Activated naive CD4-positive, alpha-beta T cell treated with anti-CD3 and anti-CD28 coated beads, Interleukin-2, amount 50 U/mL, for 24 hours (primary cell): ENCODE measurements at regions not wholly inside any gene's neighbourhood (a gene's known extent, or its start where the extent isn't known, plus 50 kb on each side); places are given as distances from the start of the nearest gene placed in this dataset.

Source experiments
- H3K27ac Mint-ChIP-seq: one replicate; pipeline ENCODE4 v1.8.0; 2021; ENCODE audit warnings: mild to moderate bottlenecking, mixed read lengths
- H3K27me3 Mint-ChIP-seq: one replicate; pipeline ENCODE4 v1.8.0; 2021; ENCODE audit warnings: mixed read lengths
- H3K36me3 Mint-ChIP-seq: one replicate; pipeline ENCODE4 v1.8.0; 2021; ENCODE audit warnings: mixed read lengths
- H3K4me1 Mint-ChIP-seq: one replicate; pipeline ENCODE4 v1.8.0; 2021; ENCODE audit warnings: mixed read lengths
- H3K4me3 Mint-ChIP-seq: one replicate; pipeline ENCODE4 v1.8.0; 2021; ENCODE audit warnings: mild to moderate bottlenecking, mixed read lengths
- H3K9me3 Mint-ChIP-seq: one replicate; pipeline ENCODE4 v1.8.0; 2021; ENCODE audit warnings: mixed read lengths

DNA sequence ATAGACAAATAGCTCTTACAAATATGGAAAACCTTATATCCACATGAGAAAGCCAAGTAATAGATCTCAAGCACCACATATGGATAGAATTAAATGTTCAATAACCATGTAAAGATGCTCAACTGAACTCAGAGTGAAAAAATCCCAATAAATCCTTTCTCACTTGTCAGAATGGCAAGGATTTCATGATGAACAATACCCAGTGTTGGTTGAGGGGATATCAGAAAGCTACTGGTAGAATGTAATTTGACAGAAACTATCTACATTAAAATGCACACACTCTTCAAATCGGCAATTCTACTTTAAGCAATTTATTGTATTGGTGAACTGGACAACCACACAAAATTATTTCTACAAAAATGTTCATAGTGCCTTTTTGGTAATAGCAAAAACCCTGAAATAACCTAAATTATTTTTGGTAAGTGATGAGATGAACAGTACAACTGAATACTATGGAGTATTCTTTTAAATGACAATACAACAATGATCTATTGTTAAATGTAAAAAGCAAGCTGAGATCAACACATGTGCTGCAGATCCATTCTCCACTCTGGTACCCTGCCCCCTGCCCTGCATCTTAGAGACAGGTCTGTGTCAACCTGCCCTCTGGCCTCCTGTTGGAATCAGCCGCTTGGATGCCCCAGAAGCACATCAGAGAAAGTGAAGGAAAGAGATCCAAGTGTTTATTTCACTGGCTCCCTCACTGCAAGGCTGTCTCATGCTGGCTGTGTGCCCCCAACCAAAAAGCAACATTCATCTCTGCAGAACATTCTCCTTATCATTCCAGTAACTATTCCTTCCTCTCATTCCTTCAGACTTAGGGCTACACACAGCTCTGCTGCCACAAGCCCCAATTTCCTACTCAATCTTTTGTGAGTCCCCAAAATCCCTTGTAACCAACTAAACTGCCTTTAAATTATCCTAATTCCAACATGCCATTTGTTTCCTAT, 442.5 kb downstream of the LRATD1 start:
- no peak overlapping the region for H3K27ac Mint-ChIP-seq
- no peaks in the 10 kb centered on the region for H3K9me3 Mint-ChIP-seq
- H3K4me3 Mint-ChIP-seq: no peak overlapping the region
- no peaks in the 10 kb centered on the region for H3K36me3 Mint-ChIP-seq
- H3K27me3 Mint-ChIP-seq: peaks cover 3% of the 10 kb centered on the region
- no peaks in the 10 kb centered on the region for H3K4me1 Mint-ChIP-seq

DNA sequence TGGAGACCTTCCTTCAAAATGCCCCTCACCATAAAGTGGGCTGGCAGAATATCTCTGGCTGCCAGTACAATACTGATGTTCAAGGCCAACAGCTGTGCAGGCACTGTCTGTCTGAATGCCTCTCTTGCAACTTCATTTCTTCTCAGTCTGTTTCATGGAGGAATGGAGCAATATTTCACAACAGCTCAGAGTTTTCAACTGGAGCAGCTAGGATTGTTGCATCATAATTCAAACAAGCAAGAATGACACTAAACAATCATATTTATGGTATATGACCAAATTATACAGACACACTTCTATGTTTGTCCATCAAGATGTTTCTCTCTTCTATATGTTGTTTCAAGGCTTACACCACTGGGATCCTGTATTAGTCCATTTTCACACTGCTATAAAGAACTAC, 444.2 kb downstream of the LRATD1 start:
- Mint-ChIP-seq H3K4me1 (no peaks in the 10 kb centered on the region), H3K4me3 (no peak overlapping the region), H3K27ac (no peak overlapping the region), H3K27me3 (peaks cover 2% of the 10 kb centered on the region), H3K9me3 (no peaks in the 10 kb centered on the region), H3K36me3 (no peaks in the 10 kb centered on the region)

DNA sequence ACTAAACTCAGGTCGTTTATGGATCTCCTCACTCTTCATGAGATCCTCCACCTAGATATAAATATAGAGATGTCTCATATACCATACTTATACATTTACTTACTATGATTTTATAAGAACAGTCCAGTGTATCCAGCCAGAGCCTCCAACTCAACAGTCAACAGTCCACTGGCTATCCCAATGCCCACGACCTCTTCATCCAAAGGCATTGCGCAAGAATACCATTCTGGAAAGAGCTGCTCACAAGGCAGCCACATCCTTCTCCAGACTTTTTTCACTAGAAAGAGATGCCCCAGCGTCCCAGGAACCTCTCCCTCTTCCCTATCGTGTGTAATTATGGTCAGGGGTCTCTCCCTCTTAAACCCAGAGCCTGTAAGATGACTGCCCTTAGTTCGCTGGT, 448.8 kb downstream of the LRATD1 start:
- Mint-ChIP-seq H3K9me3 (no peaks in the 10 kb centered on the region), H3K27ac (no peak overlapping the region), H3K4me3 (no peak overlapping the region), H3K4me1 (no peaks in the 10 kb centered on the region), H3K36me3 (no peaks in the 10 kb centered on the region), H3K27me3 (peaks cover 2% of the 10 kb centered on the region)

DNA sequence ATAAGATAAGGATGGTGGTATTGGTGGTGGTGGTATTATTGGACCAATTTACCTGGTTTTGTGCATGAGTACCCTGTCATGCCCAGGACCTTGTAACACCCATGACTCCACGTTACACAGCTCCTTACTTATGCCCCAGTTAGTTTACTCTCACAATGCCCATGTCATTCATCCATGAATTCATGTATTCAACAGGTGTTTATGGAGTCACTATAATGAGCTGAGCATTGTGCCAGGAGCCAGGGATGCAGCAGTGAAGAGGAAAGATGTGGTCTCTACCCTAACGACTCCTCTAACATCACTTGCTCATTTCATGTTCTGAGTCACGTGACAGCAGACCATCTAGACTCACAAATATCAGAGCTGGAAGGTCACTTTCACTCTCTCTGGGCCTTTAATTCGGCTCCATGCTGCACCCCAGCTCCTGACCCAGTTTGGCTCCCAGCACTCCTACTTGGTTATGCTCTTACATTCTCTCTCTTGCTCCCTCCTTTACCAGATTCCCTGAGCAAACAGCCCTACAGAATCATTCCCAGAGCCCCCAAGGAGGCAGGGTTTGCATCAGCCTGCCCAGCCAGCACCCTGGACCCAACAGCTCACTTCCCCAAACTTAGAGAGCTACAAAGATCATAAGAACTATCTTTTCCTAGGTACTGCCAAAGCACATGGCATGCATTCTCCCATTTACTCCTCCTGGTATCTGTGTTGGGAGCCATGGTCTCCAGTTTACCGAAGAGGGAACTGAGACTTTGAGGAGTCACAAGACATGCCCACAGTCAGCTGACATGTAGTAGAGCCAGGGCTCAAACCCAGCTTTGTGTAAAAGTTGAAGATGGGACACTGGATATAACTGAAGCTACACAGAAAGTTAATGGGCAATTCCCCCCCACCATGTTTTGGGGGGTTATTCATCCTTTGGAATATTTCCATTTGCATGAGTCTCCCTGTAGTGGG, 449.9 kb downstream of the LRATD1 start:
- no peaks in the 10 kb centered on the region for H3K4me1 Mint-ChIP-seq
- no peaks in the 10 kb centered on the region for H3K9me3 Mint-ChIP-seq

DNA sequence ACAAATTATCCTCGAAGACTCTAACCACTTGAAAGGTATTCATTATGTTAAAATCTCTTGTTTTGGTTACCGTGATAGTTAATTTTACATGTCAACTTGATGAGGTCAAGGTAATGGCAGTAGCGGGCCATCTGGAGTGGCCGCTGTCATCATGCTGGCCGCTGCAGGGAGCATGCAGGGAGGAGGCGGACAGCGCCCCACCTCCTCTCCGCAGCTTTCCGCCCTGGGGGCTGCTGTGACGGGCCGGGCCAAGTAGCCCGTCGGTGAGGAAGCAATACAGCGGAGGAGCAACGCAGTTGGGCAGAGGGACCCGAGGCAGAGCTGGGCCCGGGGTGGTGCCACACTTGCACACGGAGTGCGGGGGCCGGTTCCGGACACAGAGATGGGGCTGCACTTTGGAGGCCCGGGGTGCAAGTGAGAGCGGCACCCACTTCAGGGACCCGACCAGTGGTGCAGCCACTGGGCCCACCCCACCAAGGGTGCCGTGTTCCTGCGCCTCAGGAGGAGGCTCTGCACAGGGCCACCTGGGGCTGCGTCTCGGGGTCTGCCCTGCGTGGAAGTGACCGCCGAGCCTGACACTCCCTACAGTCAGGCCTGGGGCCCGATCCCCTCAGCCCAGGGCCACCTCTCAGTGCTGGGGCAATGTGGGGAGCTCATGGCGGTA, 452.4 kb downstream of the LRATD1 start:
- no peaks in the 10 kb centered on the region for H3K4me1 Mint-ChIP-seq
- H3K27me3 Mint-ChIP-seq: no peaks in the 10 kb centered on the region
- H3K27ac Mint-ChIP-seq: no peak overlapping the region
- H3K4me3 Mint-ChIP-seq: no peak overlapping the region
- H3K9me3 Mint-ChIP-seq: no peaks in the 10 kb centered on the region
- no peaks in the 10 kb centered on the region for H3K36me3 Mint-ChIP-seq

More for the DNA sequence above, 449.9 kb downstream of the LRATD1 start:
- H3K36me3 Mint-ChIP-seq: no peaks in the 10 kb centered on the region
- H3K27ac Mint-ChIP-seq: no peak overlapping the region
- H3K27me3 Mint-ChIP-seq: peaks cover 2% of the 10 kb centered on the region
- no peak overlapping the region for H3K4me3 Mint-ChIP-seq

DNA sequence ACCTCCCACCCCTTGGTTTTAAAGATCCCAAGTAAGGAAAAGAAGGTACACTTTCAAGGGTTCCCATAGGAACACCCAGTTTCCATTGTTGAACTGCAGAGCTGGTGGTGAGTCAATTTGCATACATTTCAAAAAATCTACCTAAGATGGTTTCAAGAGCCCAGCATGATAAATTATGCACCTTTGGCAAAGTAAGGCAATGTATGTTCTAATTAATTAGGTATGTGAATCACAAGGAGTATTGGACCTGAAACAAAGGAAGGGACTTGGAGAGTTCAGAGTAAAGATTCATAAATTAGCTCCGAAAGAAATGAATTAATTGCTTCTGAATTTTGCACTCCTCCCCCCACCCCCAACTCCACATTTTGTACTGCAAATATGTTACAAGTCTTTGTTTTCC, 459.7 kb downstream of the LRATD1 start:
- H3K4me1 Mint-ChIP-seq: no peaks in the 10 kb centered on the region

DNA sequence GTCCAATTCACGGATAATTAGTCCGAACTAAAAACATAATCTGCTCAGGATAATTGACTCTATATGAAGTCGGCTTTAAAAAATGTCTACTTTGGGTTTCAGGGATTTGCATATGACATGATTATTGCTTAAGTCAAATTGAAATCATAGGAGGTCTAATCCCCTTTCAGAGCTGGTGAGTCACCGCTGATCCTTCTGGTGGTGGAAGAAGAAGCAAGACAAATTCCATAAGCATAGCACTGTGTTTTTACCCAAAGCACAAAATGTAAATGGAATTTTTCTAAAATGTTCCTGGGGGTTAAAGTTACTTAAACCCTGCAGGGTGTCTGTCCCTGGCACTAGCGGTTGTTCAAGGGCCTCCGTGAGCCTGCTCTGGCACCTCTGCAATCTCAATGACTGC, 460.2 kb downstream of the LRATD1 start:
- Mint-ChIP-seq H3K27ac (no peak overlapping the region), H3K27me3 (no peaks in the 10 kb centered on the region), H3K4me3 (no peak overlapping the region), H3K9me3 (no peaks in the 10 kb centered on the region), H3K4me1 (no peaks in the 10 kb centered on the region), H3K36me3 (no peaks in the 10 kb centered on the region)

More for the DNA sequence above, 459.7 kb downstream of the LRATD1 start:
- Mint-ChIP-seq H3K9me3 (no peaks in the 10 kb centered on the region), H3K4me3 (no peak overlapping the region), H3K36me3 (no peaks in the 10 kb centered on the region), H3K27ac (no peak overlapping the region), H3K27me3 (no peaks in the 10 kb centered on the region)

DNA sequence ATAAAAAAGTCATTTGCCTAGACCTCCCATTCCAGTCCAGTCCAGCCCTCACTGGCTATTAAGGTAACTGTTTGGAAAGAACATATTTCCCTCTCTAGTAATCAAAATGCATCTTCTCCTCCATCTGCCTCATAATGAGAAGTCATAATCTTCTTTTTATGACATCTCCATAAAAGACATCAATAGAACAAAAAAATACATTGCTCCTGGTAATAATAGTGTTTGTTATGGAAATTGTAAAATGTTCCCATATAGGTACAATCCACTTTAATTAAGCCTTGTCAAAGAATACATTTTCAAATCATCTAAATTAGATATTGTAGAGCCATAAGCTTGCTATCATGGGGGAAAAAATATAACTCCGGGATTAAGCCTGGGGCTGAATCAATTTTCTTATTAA, 461.6 kb downstream of the LRATD1 start:
- no peaks in the 10 kb centered on the region for H3K4me1 Mint-ChIP-seq
- no peaks in the 10 kb centered on the region for H3K9me3 Mint-ChIP-seq
- no peaks in the 10 kb centered on the region for H3K27me3 Mint-ChIP-seq
- no peak overlapping the region for H3K27ac Mint-ChIP-seq
- H3K36me3 Mint-ChIP-seq: no peaks in the 10 kb centered on the region
- H3K4me3 Mint-ChIP-seq: no peak overlapping the region

DNA sequence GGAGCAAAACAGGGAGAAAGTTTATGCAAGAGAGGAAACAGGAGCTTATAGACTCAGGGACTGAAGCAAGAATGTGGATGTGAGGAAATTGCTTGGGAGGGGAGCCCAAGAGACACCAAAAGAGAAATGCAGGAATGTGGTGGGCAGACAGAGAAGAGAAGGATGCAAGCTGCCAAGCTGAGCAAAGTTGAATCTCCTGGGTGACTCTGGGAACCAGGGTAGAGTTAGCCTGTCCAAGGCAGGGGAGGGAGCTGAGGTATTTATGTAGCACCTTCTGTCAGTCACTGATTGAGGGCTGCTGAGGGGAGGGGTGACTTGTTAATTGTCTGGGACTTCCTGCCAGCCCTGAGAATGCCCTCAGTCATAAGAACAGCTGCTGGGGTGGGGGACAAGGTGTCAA, 464.3 kb downstream of the NBAS start:
- Mint-ChIP-seq H3K4me3 (no peak overlapping the region), H3K36me3 (no peaks in the 10 kb centered on the region)

DNA sequence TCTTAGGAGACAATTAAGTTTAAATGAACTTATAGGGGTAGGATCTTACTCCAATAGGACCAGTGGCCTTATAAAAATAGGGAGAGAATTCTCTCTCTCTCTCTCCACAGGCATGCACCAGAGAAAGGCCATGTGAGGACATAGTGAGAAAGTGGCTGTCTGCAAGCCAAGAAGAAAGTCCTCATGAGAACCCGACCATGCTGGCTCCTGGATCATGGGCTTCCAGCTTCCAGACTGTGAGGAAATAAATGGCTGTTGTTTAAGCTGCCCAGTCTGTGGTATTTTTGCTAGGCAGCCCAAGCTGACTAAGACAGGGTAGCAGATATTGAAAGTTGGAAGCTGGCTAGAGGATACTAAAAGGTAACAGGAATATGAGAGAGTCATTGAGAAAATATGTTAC, 454.0 kb downstream of the NBAS start:
- H3K27me3 Mint-ChIP-seq: peaks cover 7% of the 10 kb centered on the region
- H3K9me3 Mint-ChIP-seq: peaks cover 3% of the 10 kb centered on the region
- no peak overlapping the region for H3K27ac Mint-ChIP-seq
- H3K4me3 Mint-ChIP-seq: no peak overlapping the region
- H3K4me1 Mint-ChIP-seq: no peaks in the 10 kb centered on the region
- peaks cover 10% of the 10 kb centered on the region for H3K36me3 Mint-ChIP-seq

More for the DNA sequence above, 464.3 kb downstream of the NBAS start:
- Mint-ChIP-seq H3K27ac (no peak overlapping the region), H3K4me1 (no peaks in the 10 kb centered on the region), H3K27me3 (no peaks in the 10 kb centered on the region), H3K9me3 (no peaks in the 10 kb centered on the region)

DNA sequence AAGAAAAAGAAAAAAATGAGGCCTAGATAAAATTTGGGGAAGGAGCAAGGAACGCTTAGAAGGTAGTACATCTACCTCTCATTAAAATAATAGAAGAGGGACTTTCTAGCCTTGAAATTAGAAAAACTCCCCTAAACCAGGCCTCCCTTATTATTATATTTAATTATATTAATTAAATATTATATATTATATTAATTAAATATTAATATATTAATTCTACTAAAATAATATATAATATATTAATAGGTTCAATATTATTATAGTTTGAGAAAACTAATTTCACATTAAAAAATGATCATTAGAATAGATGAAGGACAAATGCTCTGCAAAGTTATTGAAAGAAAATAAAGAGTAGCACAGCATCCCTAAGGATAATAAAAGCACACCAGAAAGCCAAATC, 449.4 kb downstream of the NBAS start:
- Mint-ChIP-seq H3K27me3 (peaks cover 3% of the 10 kb centered on the region), H3K4me3 (no peak overlapping the region), H3K27ac (no peak overlapping the region), H3K36me3 (peaks cover 14% of the 10 kb centered on the region), H3K9me3 (peaks cover 13% of the 10 kb centered on the region), H3K4me1 (no peaks in the 10 kb centered on the region)

DNA sequence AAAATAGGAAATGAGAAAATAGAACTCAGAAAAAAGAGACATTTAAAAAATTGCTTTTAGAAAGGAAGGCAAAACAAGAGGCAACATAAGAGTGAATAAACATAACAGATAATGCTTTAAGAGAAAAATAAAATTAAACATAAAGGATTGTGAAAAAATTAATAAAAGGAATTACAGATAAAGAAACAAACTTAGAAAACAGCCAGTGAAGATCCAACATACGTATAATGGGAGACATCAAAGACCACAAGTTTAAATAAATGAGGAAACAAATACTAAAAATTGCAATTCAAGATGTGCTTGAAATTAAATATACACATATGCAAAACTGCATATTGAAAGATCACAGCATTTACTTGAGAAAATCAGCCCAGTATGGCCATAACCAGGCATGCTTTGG, 448.9 kb downstream of the NBAS start:
- Mint-ChIP-seq H3K27ac (no peak overlapping the region), H3K36me3 (peaks cover 14% of the 10 kb centered on the region), H3K4me3 (no peak overlapping the region)

DNA sequence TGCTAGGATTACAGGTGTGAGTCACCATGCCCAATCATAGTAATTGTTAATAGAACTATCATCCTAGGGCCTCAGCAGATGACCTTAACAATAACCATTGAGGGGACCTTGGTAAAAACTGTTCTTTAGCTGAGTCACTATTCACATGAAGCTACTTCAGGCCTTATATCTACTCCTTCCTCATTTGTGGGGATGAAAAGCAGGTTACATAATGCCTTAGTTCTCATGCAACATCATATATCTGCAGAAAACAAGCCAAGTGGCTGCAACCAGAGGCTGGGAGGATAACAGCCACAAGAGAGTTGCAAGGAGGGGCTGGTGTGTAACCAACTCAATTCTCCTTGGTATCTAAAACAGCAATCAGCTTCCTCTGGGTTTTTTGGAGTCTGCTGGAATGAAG, 445.4 kb downstream of the NBAS start:
- Mint-ChIP-seq H3K36me3 (peaks cover 9% of the 10 kb centered on the region), H3K27me3 (no peaks in the 10 kb centered on the region), H3K4me1 (peaks cover 6% of the 10 kb centered on the region), H3K4me3 (no peak overlapping the region), H3K27ac (no peak overlapping the region), H3K9me3 (peaks cover 13% of the 10 kb centered on the region)

More for the DNA sequence above, 448.9 kb downstream of the NBAS start:
- Mint-ChIP-seq H3K27me3 (peaks cover 3% of the 10 kb centered on the region), H3K4me1 (no peaks in the 10 kb centered on the region), H3K9me3 (peaks cover 13% of the 10 kb centered on the region)

DNA sequence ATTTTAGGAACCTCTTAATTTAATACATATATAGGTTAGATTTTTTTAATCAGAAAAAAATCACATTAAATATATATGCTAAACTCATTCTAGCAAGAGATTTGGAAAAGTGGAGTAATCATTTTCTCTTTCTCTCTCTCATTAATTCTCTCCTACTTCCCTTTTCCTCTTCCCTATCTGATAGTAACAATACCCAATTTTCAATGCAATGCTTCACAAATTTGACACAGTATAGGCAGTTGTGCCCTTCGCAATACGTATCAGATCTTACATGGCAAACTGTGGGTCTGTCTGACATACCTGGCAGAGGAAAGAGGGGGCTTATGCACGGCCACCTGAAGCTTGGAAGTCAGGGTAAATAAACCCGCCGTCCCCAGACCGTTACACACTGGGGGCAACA, 444.3 kb downstream of the NBAS start:
- Mint-ChIP-seq H3K9me3 (peaks cover 13% of the 10 kb centered on the region), H3K27ac (no peak overlapping the region), H3K4me3 (no peak overlapping the region), H3K27me3 (peaks cover under 1% of the 10 kb centered on the region), H3K4me1 (peaks cover 9% of the 10 kb centered on the region), H3K36me3 (peaks cover 7% of the 10 kb centered on the region)
